ENCODE measurements at regions not wholly inside any gene's neighbourhood (a gene's known extent, or its start where the extent isn't known, plus 50 kb on each side); places are given as distances from the start of the nearest gene placed in this dataset.

- Histone ChIP-seq H3K4me1 (no peaks in the 10 kb centered on the region), H3K27me3 (no peaks in the 10 kb centered on the region), H3K36me3 (no peaks in the 10 kb centered on the region), H3K4me3 (ENCODE audit: low read depth, low read length) (no peak overlapping the region), H3K9me3 (no peaks in the 10 kb centered on the region)
- no peak for TF ChIP-seq CTCF (IDR thresholded peaks at IDR 0.05; ENCODE audit: low read depth, low read length)
- no peak for DNase-seq
Observed at GRCh38 chr1:57949168-57949567, 525.3 kb upstream of the DAB1 start.

GRCh38 chr1:57947471-57947870, 523.6 kb upstream of the DAB1 start:
- Histone ChIP-seq H3K36me3 (no peaks in the 10 kb centered on the region), H3K27me3 (no peaks in the 10 kb centered on the region), H3K9me3 (no peaks in the 10 kb centered on the region), H3K4me3 (ENCODE audit: low read depth, low read length) (no peak overlapping the region), H3K4me1 (no peaks in the 10 kb centered on the region)
- no peak for DNase-seq
- TF ChIP-seq CTCF (IDR thresholded peaks at IDR 0.05; ENCODE audit: low read depth, low read length) = no peak

- no peak for TF ChIP-seq CTCF (IDR thresholded peaks at IDR 0.05; ENCODE audit: low read depth, low read length)
- Histone ChIP-seq H3K36me3 (no peaks in the 10 kb centered on the region), H3K4me1 (no peaks in the 10 kb centered on the region), H3K27me3 (no peaks in the 10 kb centered on the region), H3K9me3 (no peaks in the 10 kb centered on the region), H3K4me3 (ENCODE audit: low read depth, low read length) (no peak overlapping the region)
- DNase-seq = no peak
Observed at GRCh38 chr1:57945045-57945444, 521.2 kb upstream of the DAB1 start.

GRCh38 chr1:57943365-57943764, 519.5 kb upstream of the DAB1 start:
- no peaks in the 10 kb centered on the region for H3K9me3 ChIP-seq
- no peaks in the 10 kb centered on the region for H3K36me3 ChIP-seq
- no peak overlapping the region for H3K4me3 ChIP-seq (ENCODE audit: low read depth, low read length)
- no peak for DNase-seq
- no peaks in the 10 kb centered on the region for H3K4me1 ChIP-seq
- no peak for TF ChIP-seq CTCF (IDR thresholded peaks at IDR 0.05; ENCODE audit: low read depth, low read length)
- H3K27me3 ChIP-seq = no peaks in the 10 kb centered on the region

- TF ChIP-seq CTCF (IDR thresholded peaks at IDR 0.05; ENCODE audit: low read depth, low read length) = no peak
Observed at GRCh38 chr1:57934745-57935144, 510.9 kb upstream of the DAB1 start.

GRCh38 chr1:57927003-57927402, 503.1 kb upstream of the DAB1 start:
- TF ChIP-seq CTCF (IDR thresholded peaks at IDR 0.05; ENCODE audit: low read depth, low read length) = no peak
- Histone ChIP-seq H3K4me1 (no peaks in the 10 kb centered on the region), H3K4me3 (ENCODE audit: low read depth, low read length) (no peak overlapping the region), H3K27me3 (no peaks in the 10 kb centered on the region), H3K9me3 (no peaks in the 10 kb centered on the region), H3K36me3 (no peaks in the 10 kb centered on the region)
- DNase-seq = no peak

More at GRCh38 chr1:57934745-57935144, 510.9 kb upstream of the DAB1 start:
- H3K27me3 ChIP-seq = no peaks in the 10 kb centered on the region
- no peaks in the 10 kb centered on the region for H3K36me3 ChIP-seq
- no peak for DNase-seq
- no peak overlapping the region for H3K4me3 ChIP-seq (ENCODE audit: low read depth, low read length)
- H3K9me3 ChIP-seq = no peaks in the 10 kb centered on the region
- H3K4me1 ChIP-seq = no peaks in the 10 kb centered on the region
